Sigmoid colon (tissue), 6 donors: ENCODE measurements at regions not wholly inside any gene's neighbourhood (a gene's known extent, or its start where the extent isn't known, plus 50 kb on each side); places are given as distances from the start of the nearest gene placed in this dataset.

ENCODE experiments used
- DNase-seq: peaks from one replicate; pipeline ENCODE4 v3.0.0-alpha.2; 2019
- H3K27ac ChIP-seq, 4 donors: fragments of 200-600 bp; sonication (generic); one replicate each; pipeline ENCODE4 v1.5.1; 2016 to 2019; ENCODE audit warnings: mild to moderate bottlenecking in 1 of 4
- H3K27me3 ChIP-seq, 3 donors: fragments of 200-600 bp; sonication (generic); one replicate each; pipeline ENCODE4 v1.5.1; 2019; ENCODE audit warnings: mild to moderate bottlenecking in 1 of 3
- H3K36me3 ChIP-seq, 4 donors: fragments of 200-600 bp; sonication (generic); one replicate each; pipeline ENCODE4 v1.5.1; 2016 to 2019
- H3K4me1 ChIP-seq, 4 donors: fragments of 200-600 bp; sonication (generic); one replicate each; pipeline ENCODE4 v1.5.1; 2017 to 2019
- H3K4me3 ChIP-seq, 4 donors: fragments of 200-600 bp; sonication (generic); one replicate each; pipeline ENCODE4 v1.5.1; 2017 to 2019; ENCODE audit warnings: mild to moderate bottlenecking in 2 of 4, moderate library complexity in 1 of 4
- H3K9me3 ChIP-seq, 4 donors: fragments of 200-600 bp in 3 of 4; sonication (generic) in 3 of 4; one replicate each; pipeline versions ENCODE4 v1.5.1 to v1.6.1; 2013 to 2019
- EP300 ChIP-seq, 4 donors: sonication (generic); formaldehyde crosslinking; IDR thresholded peaks; one replicate each; pipeline ENCODE4 v1.6.1; 2017; ENCODE audit warnings: antibody characterized with exemption in 4 of 4
- POLR2A ChIP-seq, 2 donors: fragments of 450-650 bp; IDR thresholded peaks; one replicate each; pipeline ENCODE4 v1.6.1; 2016; ENCODE audit warnings: antibody characterized with exemption in 2 of 2, mild to moderate bottlenecking in 2 of 2, moderate library complexity in 2 of 2
- POLR2AphosphoS5 ChIP-seq, 4 donors: sonication (generic); formaldehyde crosslinking; IDR thresholded peaks; one replicate each; pipeline ENCODE4 v1.6.1; 2017; ENCODE audit warnings: antibody characterized with exemption in 4 of 4
- WGBS, 2 donors: extraction: QIAGEN DNeasy Blood & Tissue Kit; methylation state at CpG; one replicate each; pipeline ENCODE4 v1.1.7; 2013; 5-methylcytosine and 5-hydroxymethylcytosine counted together
- intact Hi-C: fragments of 100-400 bp; cut with DNase I; formaldehyde crosslinking; loops from one replicate; pipeline ENCODE4 v1.15.1; 2023
- TF ChIP-seq, protein P1 (sequence below), 4 experiments: fragments of 450-650 bp in 3 of 4; fragments of 200-600 bp in 1 of 4; IDR thresholded peaks; one replicate each; pipeline ENCODE4 v1.5.1; 2016 to 2019; ENCODE audit warnings: antibody characterized with exemption in 4 of 4, mild to moderate bottlenecking in 3 of 4, moderate library complexity in 2 of 4
- donor health status: healthy with polysubstance abuse.
- donor health status: healthy.

GRCh38 chr15:81908111-81908510 lies 137.7 kb downstream of the MEX3B start:
- Histone ChIP-seq H3K27ac (peak overlapping the region in 1 of 4 donors; percentile 82), H3K4me1 (peaks cover 2 to 53% (median 45%) of the 10 kb centered on the region in 4 donors), H3K4me3 (no peak overlapping the region), H3K27me3 (no peaks in the 10 kb centered on the region), H3K36me3 (no peaks in the 10 kb centered on the region), H3K9me3 (no peaks in the 10 kb centered on the region)
- TF ChIP-seq, protein P1, sequence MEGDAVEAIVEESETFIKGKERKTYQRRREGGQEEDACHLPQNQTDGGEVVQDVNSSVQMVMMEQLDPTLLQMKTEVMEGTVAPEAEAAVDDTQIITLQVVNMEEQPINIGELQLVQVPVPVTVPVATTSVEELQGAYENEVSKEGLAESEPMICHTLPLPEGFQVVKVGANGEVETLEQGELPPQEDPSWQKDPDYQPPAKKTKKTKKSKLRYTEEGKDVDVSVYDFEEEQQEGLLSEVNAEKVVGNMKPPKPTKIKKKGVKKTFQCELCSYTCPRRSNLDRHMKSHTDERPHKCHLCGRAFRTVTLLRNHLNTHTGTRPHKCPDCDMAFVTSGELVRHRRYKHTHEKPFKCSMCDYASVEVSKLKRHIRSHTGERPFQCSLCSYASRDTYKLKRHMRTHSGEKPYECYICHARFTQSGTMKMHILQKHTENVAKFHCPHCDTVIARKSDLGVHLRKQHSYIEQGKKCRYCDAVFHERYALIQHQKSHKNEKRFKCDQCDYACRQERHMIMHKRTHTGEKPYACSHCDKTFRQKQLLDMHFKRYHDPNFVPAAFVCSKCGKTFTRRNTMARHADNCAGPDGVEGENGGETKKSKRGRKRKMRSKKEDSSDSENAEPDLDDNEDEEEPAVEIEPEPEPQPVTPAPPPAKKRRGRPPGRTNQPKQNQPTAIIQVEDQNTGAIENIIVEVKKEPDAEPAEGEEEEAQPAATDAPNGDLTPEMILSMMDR (IDR thresholded peaks at IDR 0.05): no peak
- TF ChIP-seq POLR2A (IDR thresholded peaks at IDR 0.05): no peak
- no peak for TF ChIP-seq POLR2AphosphoS5 (IDR thresholded peaks at IDR 0.05)
- no peak for TF ChIP-seq EP300 (IDR thresholded peaks at IDR 0.05)
- WGBS, 2 donors: 46 to 65% methylated on average over 2 of the region's 2 CpGs
- intact Hi-C loops: no loop called here
- DNase-seq: no peak

DNA sequence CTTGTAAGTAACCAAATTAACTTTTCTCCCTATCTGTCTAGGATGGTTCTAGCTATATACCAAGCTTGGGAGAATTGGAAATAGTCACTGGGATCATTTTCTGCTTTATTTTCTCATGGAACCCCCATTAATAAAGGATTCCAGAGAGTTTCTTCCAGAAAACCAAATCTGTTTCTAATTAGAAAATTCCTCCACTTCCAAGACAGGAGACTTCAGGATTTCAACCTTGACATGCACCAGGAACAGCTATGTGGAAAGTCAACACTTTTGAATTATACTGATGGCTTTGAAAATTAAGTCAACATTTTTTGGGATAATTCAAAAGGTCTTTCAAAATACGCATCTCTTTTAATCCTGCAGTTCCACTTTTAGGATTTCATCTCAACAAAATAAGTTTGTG lies 138.3 kb downstream of the MEX3B start:
- no peak for DNase-seq
- Histone ChIP-seq H3K36me3 (no peaks in the 10 kb centered on the region), H3K27me3 (no peaks in the 10 kb centered on the region), H3K4me3 (no peak overlapping the region), H3K4me1 (peaks cover 2 to 47% (median 40%) of the 10 kb centered on the region in 4 donors), H3K27ac (no peak overlapping the region), H3K9me3 (no peaks in the 10 kb centered on the region)
- 88 to 98% methylated on average over 1 of the region's 1 CpG for WGBS, 2 donors
- TF ChIP-seq, protein P1 (IDR thresholded peaks at IDR 0.05): no peak
- TF ChIP-seq EP300 (IDR thresholded peaks at IDR 0.05) (no peak), POLR2AphosphoS5 (IDR thresholded peaks at IDR 0.05) (no peak), POLR2A (IDR thresholded peaks at IDR 0.05) (no peak)
- intact Hi-C loops: no loop called here

- H3K4me1 ChIP-seq: peaks cover 2 to 31% (median 26%) of the 10 kb centered on the region in 4 donors
- no peaks in the 10 kb centered on the region for H3K36me3 ChIP-seq
- H3K27me3 ChIP-seq: no peaks in the 10 kb centered on the region
- no peaks in the 10 kb centered on the region for H3K9me3 ChIP-seq
- no peak for TF ChIP-seq POLR2A (IDR thresholded peaks at IDR 0.05)
- no peak for TF ChIP-seq POLR2AphosphoS5 (IDR thresholded peaks at IDR 0.05)
- intact Hi-C loops: no loop called here
- WGBS, 2 donors: 86 to 88% methylated on average over 2 of the region's 2 CpGs
- H3K4me3 ChIP-seq: no peak overlapping the region
- no peak for DNase-seq
- no peak overlapping the region for H3K27ac ChIP-seq
Observed at GRCh38 chr15:81905889-81906288, 139.9 kb downstream of the MEX3B start.

GRCh38 chr15:81901319-81901718 lies 144.5 kb downstream of the MEX3B start:
- Histone ChIP-seq H3K27ac (no peak overlapping the region), H3K4me3 (no peak overlapping the region), H3K4me1 (peaks cover 0 to 17% (median 16%) of the 10 kb centered on the region in 4 donors), H3K36me3 (no peaks in the 10 kb centered on the region), H3K9me3 (no peaks in the 10 kb centered on the region), H3K27me3 (no peaks in the 10 kb centered on the region)
- no peak for DNase-seq
- intact Hi-C loops: no loop called here
- no peak for TF ChIP-seq POLR2A (IDR thresholded peaks at IDR 0.05)
- TF ChIP-seq POLR2AphosphoS5 (IDR thresholded peaks at IDR 0.05): no peak
- no peak for TF ChIP-seq EP300 (IDR thresholded peaks at IDR 0.05)
- TF ChIP-seq, protein P1 (IDR thresholded peaks at IDR 0.05): no peak
- WGBS, 2 donors: 61 to 66% methylated on average over 5 of the region's 5 CpGs

- DNase-seq: no peak
- WGBS, 2 donors: 70 to 87% methylated on average over 2 of the region's 2 CpGs
- H3K4me3 ChIP-seq: no peak overlapping the region
- intact Hi-C loops: no loop called here
- no peak for TF ChIP-seq POLR2AphosphoS5 (IDR thresholded peaks at IDR 0.05)
- no peak for TF ChIP-seq EP300 (IDR thresholded peaks at IDR 0.05)
- peaks cover 0 to 21% (median 18%) of the 10 kb centered on the region in 4 donors for H3K4me1 ChIP-seq
- H3K27ac ChIP-seq: no peak overlapping the region
- H3K27me3 ChIP-seq: no peaks in the 10 kb centered on the region
- H3K36me3 ChIP-seq: no peaks in the 10 kb centered on the region
- no peaks in the 10 kb centered on the region for H3K9me3 ChIP-seq
Observed at GRCh38 chr15:81899730-81900129, 146.1 kb downstream of the MEX3B start.

DNA sequence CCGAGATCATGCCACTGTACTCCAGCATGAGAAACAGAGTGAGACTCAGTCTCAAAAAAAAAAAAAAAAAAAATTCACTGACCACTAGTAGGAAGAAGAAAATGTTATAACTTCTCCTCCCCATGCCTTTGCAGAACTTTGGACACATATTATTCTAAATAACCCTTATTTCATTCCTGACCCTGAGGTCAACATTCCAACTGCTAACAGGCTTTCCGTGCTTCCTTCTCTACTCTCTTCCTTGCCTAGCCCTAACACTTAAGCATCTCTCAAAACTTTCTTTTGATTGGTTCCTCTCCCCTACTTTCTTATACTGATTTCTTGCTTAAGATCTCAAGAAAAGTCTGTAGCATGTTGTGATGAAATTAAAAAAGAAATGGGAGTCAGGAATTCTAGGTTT lies 146.8 kb downstream of the MEX3B start:
- Histone ChIP-seq H3K27me3 (no peaks in the 10 kb centered on the region), H3K36me3 (no peaks in the 10 kb centered on the region), H3K27ac (no peak overlapping the region), H3K9me3 (no peaks in the 10 kb centered on the region), H3K4me3 (no peak overlapping the region), H3K4me1 (peaks cover 0 to 21% (median 18%) of the 10 kb centered on the region in 4 donors)
- intact Hi-C loops: no loop called here
- no peak for DNase-seq
- TF ChIP-seq POLR2A (IDR thresholded peaks at IDR 0.05) (no peak), EP300 (IDR thresholded peaks at IDR 0.05) (no peak)
- TF ChIP-seq, protein P1 (IDR thresholded peaks at IDR 0.05): no peak
- 66 to 82% methylated on average over 2 of the region's 2 CpGs for WGBS, 2 donors
